HEK293 (cell line): ENCODE measurements at regions not wholly inside any gene's neighbourhood (a gene's known extent, or its start where the extent isn't known, plus 50 kb on each side); places are given as distances from the start of the nearest gene placed in this dataset.

Experiments
- CTCF ChIA-PET: fragments of 350-600 bp; formaldehyde crosslinking; extraction: SDS; loops from one replicate; lab custom pipeline; 2021; ENCODE audit warnings: antibody characterized with exemption; lab: Yijun Ruan, JAX
- POLR2A ChIA-PET: fragments of 300-600 bp; formaldehyde crosslinking; extraction: SDS; loops from one replicate; lab custom pipeline; 2020; ENCODE audit warnings: antibody characterized with exemption, inconsistent platforms; lab: Yijun Ruan, JAX
- H3K27ac ChIP-seq: fragments of 200-500 bp; sonication (Bioruptor generic); 2 replicates; pipeline ENCODE4 v1.5.1; 2014; ENCODE audit warnings: low read depth, low read length, control low read depth, inconsistent platforms; ENCODE audit errors: extremely low read depth
- H3K36me3 ChIP-seq, 2 experiments: fragments of 200-500 bp in 1 of 2; sonication (Bioruptor generic) in 1 of 2; 1 replicate in 1 of 2; 2 replicates in 1 of 2; pipeline ENCODE4 v1.5.1; 2014 to 2017; ENCODE audit warnings: inconsistent platforms in 2 of 2, low read length in 2 of 2; ENCODE audit not compliant: control insufficient read depth in 2 of 2, insufficient read depth in 1 of 2
- H3K4me1 ChIP-seq: fragments of 200-500 bp; sonication (Bioruptor generic); 2 replicates; pipeline ENCODE4 v1.5.1; 2014; ENCODE audit warnings: mild to moderate bottlenecking, low read length, inconsistent platforms; ENCODE audit not compliant: control insufficient read depth, insufficient read depth
- H3K4me3 ChIP-seq: 2 replicates; pipeline ENCODE4 v1.5.1; 2011; ENCODE audit warnings: low read depth, mild to moderate bottlenecking, control low read depth, low read length, moderate library complexity
- H3K9me3 ChIP-seq: fragments of 200-500 bp; sonication (Bioruptor generic); 2 replicates; pipeline ENCODE4 v1.5.1; 2014; ENCODE audit warnings: low read depth, low read length, inconsistent platforms; ENCODE audit not compliant: control insufficient read depth, insufficient read depth
- EGR2 ChIP-seq: fragments of 450-650 bp; formaldehyde crosslinking; IDR thresholded peaks from 2 replicates; pipeline ENCODE4 v1.5.1; 2016; ENCODE audit warnings: low read depth, missing biosample characterization, missing genetic modification characterization
- KLF16 ChIP-seq: fragments of 450-650 bp; formaldehyde crosslinking; IDR thresholded peaks from 2 replicates; pipeline ENCODE4 v1.5.1; 2017; ENCODE audit warnings: missing biosample characterization, missing genetic modification characterization
- KLF7 ChIP-seq: fragments of 450-650 bp; formaldehyde crosslinking; IDR thresholded peaks from 2 replicates; pipeline ENCODE4 v1.5.1; 2016; ENCODE audit warnings: missing biosample characterization, missing genetic modification characterization, borderline replicate concordance
- KLF8 ChIP-seq: fragments of 450-650 bp; formaldehyde crosslinking; IDR thresholded peaks from 2 replicates; pipeline ENCODE4 v1.5.1; 2016; ENCODE audit warnings: missing biosample characterization, missing genetic modification characterization
- RBAK ChIP-seq: fragments of 450-650 bp; formaldehyde crosslinking; IDR thresholded peaks from 2 replicates; pipeline ENCODE4 v1.5.1; 2016; ENCODE audit warnings: missing biosample characterization, missing genetic modification characterization
- SP2 ChIP-seq: fragments of 450-650 bp; formaldehyde crosslinking; IDR thresholded peaks from 2 replicates; pipeline ENCODE4 v1.5.1; 2016; ENCODE audit warnings: missing biosample characterization, missing genetic modification characterization
- WT1 ChIP-seq: fragments of 450-650 bp; formaldehyde crosslinking; IDR thresholded peaks from 2 replicates; pipeline ENCODE4 v1.5.1; 2016; ENCODE audit warnings: missing biosample characterization, missing genetic modification characterization
- ZFP37 ChIP-seq: fragments of 450-650 bp; formaldehyde crosslinking; IDR thresholded peaks from 2 replicates; pipeline ENCODE4 v1.5.1; 2016; ENCODE audit warnings: missing biosample characterization, missing genetic modification characterization
- ZFP41 ChIP-seq: fragments of 450-650 bp; formaldehyde crosslinking; IDR thresholded peaks from 2 replicates; pipeline ENCODE4 v1.5.1; 2016; ENCODE audit warnings: missing biosample characterization, missing genetic modification characterization, borderline replicate concordance
- ZIC2 ChIP-seq: fragments of 450-650 bp; formaldehyde crosslinking; IDR thresholded peaks from 2 replicates; pipeline ENCODE4 v1.5.1; 2016; ENCODE audit warnings: missing biosample characterization, missing genetic modification characterization
- ZNF112 ChIP-seq: fragments of 450-650 bp; formaldehyde crosslinking; IDR thresholded peaks from 2 replicates; pipeline ENCODE4 v1.5.0; 2017; ENCODE audit warnings: missing biosample characterization, missing genetic modification characterization
- ZNF121 ChIP-seq: fragments of 450-650 bp; formaldehyde crosslinking; IDR thresholded peaks from 2 replicates; pipeline ENCODE4 v1.5.1; 2016; ENCODE audit warnings: missing biosample characterization, missing genetic modification characterization
- ZNF138 ChIP-seq: fragments of 450-650 bp; formaldehyde crosslinking; IDR thresholded peaks from 2 replicates; pipeline ENCODE4 v1.5.1; 2016; ENCODE audit warnings: missing biosample characterization, missing genetic modification characterization, borderline replicate concordance
- ZNF202 ChIP-seq: fragments of 450-650 bp; formaldehyde crosslinking; IDR thresholded peaks from 2 replicates; pipeline ENCODE4 v1.5.1; 2016; ENCODE audit warnings: missing biosample characterization, missing genetic modification characterization, borderline replicate concordance
- ZNF214 ChIP-seq: fragments of 450-650 bp; formaldehyde crosslinking; IDR thresholded peaks from 2 replicates; pipeline ENCODE4 v1.5.1; 2017; ENCODE audit warnings: missing biosample characterization, mild to moderate bottlenecking, missing genetic modification characterization, borderline replicate concordance
- ZNF302 ChIP-seq: fragments of 450-650 bp; formaldehyde crosslinking; IDR thresholded peaks from 2 replicates; pipeline ENCODE4 v1.5.1; 2016; ENCODE audit warnings: missing biosample characterization, missing genetic modification characterization, low read depth
- ZNF324 ChIP-seq: fragments of 450-650 bp; formaldehyde crosslinking; IDR thresholded peaks from 2 replicates; pipeline ENCODE4 v1.5.1; 2016; ENCODE audit warnings: missing biosample characterization, missing genetic modification characterization
- ZNF366 ChIP-seq: fragments of 450-650 bp; formaldehyde crosslinking; conservative IDR thresholded peaks from 2 replicates; pipeline ENCODE4 v1.5.1; 2016; ENCODE audit warnings: missing biosample characterization, missing genetic modification characterization
- ZNF394 ChIP-seq: fragments of 450-650 bp; formaldehyde crosslinking; IDR thresholded peaks from 2 replicates; pipeline ENCODE4 v1.5.1; 2016; ENCODE audit warnings: missing biosample characterization, missing genetic modification characterization, mild to moderate bottlenecking, moderate library complexity, borderline replicate concordance
- ZNF423 ChIP-seq: fragments of 450-650 bp; formaldehyde crosslinking; IDR thresholded peaks from 2 replicates; pipeline ENCODE4 v1.5.1; 2016; ENCODE audit warnings: missing biosample characterization, missing genetic modification characterization
- ZNF426 ChIP-seq: fragments of 450-650 bp; formaldehyde crosslinking; IDR thresholded peaks from 2 replicates; pipeline ENCODE4 v1.5.1; 2017; ENCODE audit warnings: missing biosample characterization, missing genetic modification characterization, mild to moderate bottlenecking, inconsistent platforms, moderate library complexity
- ZNF549 ChIP-seq: fragments of 450-650 bp; IDR thresholded peaks from 2 replicates; pipeline ENCODE4 v1.5.1; 2018; ENCODE audit warnings: missing biosample characterization, missing genetic modification characterization, mild to moderate bottlenecking, inconsistent platforms, moderate library complexity
- ZNF610 ChIP-seq: fragments of 450-650 bp; formaldehyde crosslinking; IDR thresholded peaks from 2 replicates; pipeline ENCODE4 v1.5.1; 2016; ENCODE audit warnings: missing biosample characterization, missing genetic modification characterization, borderline replicate concordance
- ZNF629 ChIP-seq: fragments of 450-650 bp; formaldehyde crosslinking; IDR thresholded peaks from 2 replicates; pipeline ENCODE4 v1.5.1; 2017; ENCODE audit warnings: missing biosample characterization, missing genetic modification characterization
- ZNF658 ChIP-seq: fragments of 450-650 bp; formaldehyde crosslinking; IDR thresholded peaks from 2 replicates; pipeline ENCODE4; 2016; ENCODE audit warnings: missing biosample characterization, missing genetic modification characterization
- ZNF792 ChIP-seq: fragments of 450-650 bp; formaldehyde crosslinking; IDR thresholded peaks from 2 replicates; pipeline ENCODE4 v1.5.1; 2016; ENCODE audit warnings: missing biosample characterization, missing genetic modification characterization
- TF ChIP-seq, protein P1 (sequence below): fragments of 450-650 bp; formaldehyde crosslinking; IDR thresholded peaks from 2 replicates; pipeline ENCODE4 v1.5.1; 2016; ENCODE audit warnings: missing biosample characterization, missing genetic modification characterization
- TF ChIP-seq, protein P2 (sequence below): fragments of 450-650 bp; formaldehyde crosslinking; IDR thresholded peaks from 2 replicates; pipeline ENCODE4 v1.5.1; 2016; ENCODE audit warnings: missing biosample characterization, missing genetic modification characterization
- TF ChIP-seq, protein P3 (sequence below): fragments of 450-650 bp; formaldehyde crosslinking; IDR thresholded peaks from 2 replicates; pipeline ENCODE4 v1.5.1; 2016; ENCODE audit warnings: missing biosample characterization, missing genetic modification characterization
- TF ChIP-seq, protein P4 (sequence below): fragments of 450-650 bp; formaldehyde crosslinking; IDR thresholded peaks from 2 replicates; pipeline ENCODE4 v1.5.1; 2016; ENCODE audit warnings: missing biosample characterization, missing genetic modification characterization, borderline replicate concordance
- TF ChIP-seq, protein P5 (sequence below): fragments of 450-650 bp; formaldehyde crosslinking; IDR thresholded peaks from 2 replicates; pipeline ENCODE4 v1.5.1; 2016; ENCODE audit warnings: missing biosample characterization, missing genetic modification characterization
- TF ChIP-seq, protein P6 (sequence below): fragments of 450-650 bp; formaldehyde crosslinking; IDR thresholded peaks from 2 replicates; pipeline ENCODE4 v1.5.1; 2016; ENCODE audit warnings: missing biosample characterization, missing genetic modification characterization, borderline replicate concordance

DNA sequence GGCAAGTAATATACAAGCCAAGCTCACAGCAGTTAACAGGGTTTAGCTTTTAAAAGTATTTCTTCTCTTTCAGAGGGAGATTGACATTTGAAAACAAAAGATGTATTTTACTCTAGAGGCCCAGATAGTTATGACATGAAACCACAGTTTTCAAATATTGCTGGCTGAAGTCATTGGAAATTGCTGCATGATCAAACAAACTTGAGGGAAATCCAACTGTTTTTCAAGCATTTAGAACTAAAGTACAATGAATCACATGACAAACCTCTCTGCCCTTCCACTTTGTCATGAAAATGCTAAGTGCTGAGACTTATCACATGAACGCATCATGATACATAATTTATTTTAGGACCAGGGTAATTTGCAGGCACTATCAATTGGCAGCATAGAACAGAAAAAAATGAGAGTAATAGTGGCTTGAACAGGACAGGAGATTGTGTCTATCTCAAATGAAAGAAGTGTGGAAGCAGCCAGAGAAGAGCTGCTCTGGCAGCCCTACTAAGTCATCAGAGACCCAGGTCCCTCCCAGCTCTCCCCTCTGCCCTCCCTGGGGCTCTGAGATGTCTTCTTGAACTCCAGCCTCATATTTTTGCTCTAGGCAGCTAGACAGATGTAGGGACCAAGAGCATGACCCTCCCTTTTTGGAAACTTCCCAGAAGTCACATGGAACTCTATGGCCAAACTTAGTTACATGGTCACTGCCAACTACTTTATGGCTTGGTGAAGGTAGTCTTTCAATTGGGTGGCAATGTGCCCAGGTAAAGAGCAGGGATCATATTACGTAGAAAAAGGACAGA lies 90.1 kb upstream of the PELI2 start:
- ChIA-PET CTCF (no interaction called here), POLR2A (no interaction called here)
- no peaks in the 10 kb centered on the region for H3K9me3 ChIP-seq

DNA sequence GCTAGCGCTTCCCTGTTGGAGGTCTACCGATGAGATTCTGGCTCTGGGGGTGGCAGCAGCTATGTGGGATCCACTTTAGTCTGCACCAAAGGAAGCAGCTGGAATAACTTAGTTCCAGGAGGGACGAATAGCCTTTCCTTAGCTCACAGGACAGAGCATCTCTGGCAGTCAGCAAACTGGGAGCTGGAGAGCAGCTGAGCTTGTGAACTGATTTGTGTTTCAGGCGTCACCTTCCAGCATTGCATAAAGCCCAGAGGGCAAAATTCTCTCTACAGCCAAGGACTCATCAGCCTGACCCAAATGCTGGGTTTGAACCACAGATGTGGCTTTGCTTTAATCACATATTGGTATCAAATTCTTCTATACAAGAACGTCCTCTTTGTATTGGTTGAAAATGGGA lies 81.9 kb upstream of the PELI2 start:
- H3K36me3 ChIP-seq = no peaks in the 10 kb centered on the region
- H3K4me3 ChIP-seq = no peak overlapping the region
- H3K9me3 ChIP-seq = no peaks in the 10 kb centered on the region
- H3K4me1 ChIP-seq = no peaks in the 10 kb centered on the region
- ChIA-PET CTCF (no interaction called here), POLR2A (no interaction called here)
- H3K27ac ChIP-seq = no peak overlapping the region
- TF ChIP-seq ZNF202 = no peak
- TF ChIP-seq, protein P1, sequence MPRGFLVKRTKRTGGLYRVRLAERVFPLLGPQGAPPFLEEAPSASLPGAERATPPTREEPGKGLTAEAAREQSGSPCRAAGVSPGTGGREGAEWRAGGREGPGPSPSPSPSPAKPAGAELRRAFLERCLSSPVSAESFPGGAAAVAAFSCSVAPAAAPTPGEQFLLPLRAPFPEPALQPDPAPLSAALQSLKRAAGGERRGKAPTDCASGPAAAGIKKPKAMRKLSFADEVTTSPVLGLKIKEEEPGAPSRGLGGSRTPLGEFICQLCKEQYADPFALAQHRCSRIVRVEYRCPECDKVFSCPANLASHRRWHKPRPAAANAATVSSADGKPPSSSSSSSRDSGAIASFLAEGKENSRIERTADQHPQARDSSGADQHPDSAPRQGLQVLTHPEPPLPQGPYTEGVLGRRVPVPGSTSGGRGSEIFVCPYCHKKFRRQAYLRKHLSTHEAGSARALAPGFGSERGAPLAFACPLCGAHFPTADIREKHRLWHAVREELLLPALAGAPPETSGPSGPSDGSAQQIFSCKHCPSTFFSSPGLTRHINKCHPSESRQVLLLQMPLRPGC (tag by site-specific recombination) = no peak
- no peak for TF ChIP-seq KLF8 (tag by site-specific recombination)
- TF ChIP-seq ZNF121 (tag by site-specific recombination) = no peak
- TF ChIP-seq KLF7 (tag by site-specific recombination) = no peak
- TF ChIP-seq, protein P2, sequence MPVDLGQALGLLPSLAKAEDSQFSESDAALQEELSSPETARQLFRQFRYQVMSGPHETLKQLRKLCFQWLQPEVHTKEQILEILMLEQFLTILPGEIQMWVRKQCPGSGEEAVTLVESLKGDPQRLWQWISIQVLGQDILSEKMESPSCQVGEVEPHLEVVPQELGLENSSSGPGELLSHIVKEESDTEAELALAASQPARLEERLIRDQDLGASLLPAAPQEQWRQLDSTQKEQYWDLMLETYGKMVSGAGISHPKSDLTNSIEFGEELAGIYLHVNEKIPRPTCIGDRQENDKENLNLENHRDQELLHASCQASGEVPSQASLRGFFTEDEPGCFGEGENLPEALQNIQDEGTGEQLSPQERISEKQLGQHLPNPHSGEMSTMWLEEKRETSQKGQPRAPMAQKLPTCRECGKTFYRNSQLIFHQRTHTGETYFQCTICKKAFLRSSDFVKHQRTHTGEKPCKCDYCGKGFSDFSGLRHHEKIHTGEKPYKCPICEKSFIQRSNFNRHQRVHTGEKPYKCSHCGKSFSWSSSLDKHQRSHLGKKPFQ = no peak
- TF ChIP-seq ZNF423 (tag by site-specific recombination) = no peak
- no peak for TF ChIP-seq KLF16
- no peak for TF ChIP-seq ZNF324
- TF ChIP-seq, protein P3, sequence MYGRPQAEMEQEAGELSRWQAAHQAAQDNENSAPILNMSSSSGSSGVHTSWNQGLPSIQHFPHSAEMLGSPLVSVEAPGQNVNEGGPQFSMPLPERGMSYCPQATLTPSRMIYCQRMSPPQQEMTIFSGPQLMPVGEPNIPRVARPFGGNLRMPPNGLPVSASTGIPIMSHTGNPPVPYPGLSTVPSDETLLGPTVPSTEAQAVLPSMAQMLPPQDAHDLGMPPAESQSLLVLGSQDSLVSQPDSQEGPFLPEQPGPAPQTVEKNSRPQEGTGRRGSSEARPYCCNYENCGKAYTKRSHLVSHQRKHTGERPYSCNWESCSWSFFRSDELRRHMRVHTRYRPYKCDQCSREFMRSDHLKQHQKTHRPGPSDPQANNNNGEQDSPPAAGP (tag by site-specific recombination) = no peak
- TF ChIP-seq RBAK = no peak
- TF ChIP-seq, protein P4, sequence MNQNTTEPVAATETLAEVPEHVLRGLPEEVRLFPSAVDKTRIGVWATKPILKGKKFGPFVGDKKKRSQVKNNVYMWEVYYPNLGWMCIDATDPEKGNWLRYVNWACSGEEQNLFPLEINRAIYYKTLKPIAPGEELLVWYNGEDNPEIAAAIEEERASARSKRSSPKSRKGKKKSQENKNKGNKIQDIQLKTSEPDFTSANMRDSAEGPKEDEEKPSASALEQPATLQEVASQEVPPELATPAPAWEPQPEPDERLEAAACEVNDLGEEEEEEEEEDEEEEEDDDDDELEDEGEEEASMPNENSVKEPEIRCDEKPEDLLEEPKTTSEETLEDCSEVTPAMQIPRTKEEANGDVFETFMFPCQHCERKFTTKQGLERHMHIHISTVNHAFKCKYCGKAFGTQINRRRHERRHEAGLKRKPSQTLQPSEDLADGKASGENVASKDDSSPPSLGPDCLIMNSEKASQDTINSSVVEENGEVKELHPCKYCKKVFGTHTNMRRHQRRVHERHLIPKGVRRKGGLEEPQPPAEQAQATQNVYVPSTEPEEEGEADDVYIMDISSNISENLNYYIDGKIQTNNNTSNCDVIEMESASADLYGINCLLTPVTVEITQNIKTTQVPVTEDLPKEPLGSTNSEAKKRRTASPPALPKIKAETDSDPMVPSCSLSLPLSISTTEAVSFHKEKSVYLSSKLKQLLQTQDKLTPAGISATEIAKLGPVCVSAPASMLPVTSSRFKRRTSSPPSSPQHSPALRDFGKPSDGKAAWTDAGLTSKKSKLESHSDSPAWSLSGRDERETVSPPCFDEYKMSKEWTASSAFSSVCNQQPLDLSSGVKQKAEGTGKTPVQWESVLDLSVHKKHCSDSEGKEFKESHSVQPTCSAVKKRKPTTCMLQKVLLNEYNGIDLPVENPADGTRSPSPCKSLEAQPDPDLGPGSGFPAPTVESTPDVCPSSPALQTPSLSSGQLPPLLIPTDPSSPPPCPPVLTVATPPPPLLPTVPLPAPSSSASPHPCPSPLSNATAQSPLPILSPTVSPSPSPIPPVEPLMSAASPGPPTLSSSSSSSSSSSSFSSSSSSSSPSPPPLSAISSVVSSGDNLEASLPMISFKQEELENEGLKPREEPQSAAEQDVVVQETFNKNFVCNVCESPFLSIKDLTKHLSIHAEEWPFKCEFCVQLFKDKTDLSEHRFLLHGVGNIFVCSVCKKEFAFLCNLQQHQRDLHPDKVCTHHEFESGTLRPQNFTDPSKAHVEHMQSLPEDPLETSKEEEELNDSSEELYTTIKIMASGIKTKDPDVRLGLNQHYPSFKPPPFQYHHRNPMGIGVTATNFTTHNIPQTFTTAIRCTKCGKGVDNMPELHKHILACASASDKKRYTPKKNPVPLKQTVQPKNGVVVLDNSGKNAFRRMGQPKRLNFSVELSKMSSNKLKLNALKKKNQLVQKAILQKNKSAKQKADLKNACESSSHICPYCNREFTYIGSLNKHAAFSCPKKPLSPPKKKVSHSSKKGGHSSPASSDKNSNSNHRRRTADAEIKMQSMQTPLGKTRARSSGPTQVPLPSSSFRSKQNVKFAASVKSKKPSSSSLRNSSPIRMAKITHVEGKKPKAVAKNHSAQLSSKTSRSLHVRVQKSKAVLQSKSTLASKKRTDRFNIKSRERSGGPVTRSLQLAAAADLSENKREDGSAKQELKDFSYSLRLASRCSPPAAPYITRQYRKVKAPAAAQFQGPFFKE (tag by site-specific recombination) = no peak

More for the DNA sequence above, 90.1 kb upstream of the PELI2 start:
- TF ChIP-seq ZNF138 (tag by site-specific recombination) = no peak
- no peak for TF ChIP-seq ZFP41 (tag by site-specific recombination)
- TF ChIP-seq ZNF658 (tag by site-specific recombination) = no peak
- no peak for TF ChIP-seq ZNF302 (tag by site-specific recombination)
- no peak for TF ChIP-seq ZNF366 (tag by site-specific recombination)
- no peak for TF ChIP-seq ZFP37 (tag by site-specific recombination)
- TF ChIP-seq EGR2 = no peak
- no peak for TF ChIP-seq ZNF426 (tag by site-specific recombination)
- TF ChIP-seq, protein P5, sequence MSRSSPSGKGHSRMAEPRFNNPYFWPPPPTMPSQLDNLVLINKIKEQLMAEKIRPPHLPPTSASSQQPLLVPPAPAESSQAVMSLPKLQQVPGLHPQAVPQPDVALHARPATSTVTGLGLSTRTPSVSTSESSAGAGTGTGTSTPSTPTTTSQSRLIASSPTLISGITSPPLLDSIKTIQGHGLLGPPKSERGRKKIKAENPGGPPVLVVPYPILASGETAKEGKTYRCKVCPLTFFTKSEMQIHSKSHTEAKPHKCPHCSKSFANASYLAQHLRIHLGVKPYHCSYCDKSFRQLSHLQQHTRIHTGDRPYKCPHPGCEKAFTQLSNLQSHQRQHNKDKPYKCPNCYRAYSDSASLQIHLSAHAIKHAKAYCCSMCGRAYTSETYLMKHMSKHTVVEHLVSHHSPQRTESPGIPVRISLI (tag by site-specific recombination) = no peak
- no peak for TF ChIP-seq ZIC2
- no peak for TF ChIP-seq SP2 (tag by site-specific recombination)
- no peak for TF ChIP-seq ZNF549 (tag by site-specific recombination)
- TF ChIP-seq ZNF610 = no peak
- no peak for TF ChIP-seq ZNF394
- TF ChIP-seq, protein P6, sequence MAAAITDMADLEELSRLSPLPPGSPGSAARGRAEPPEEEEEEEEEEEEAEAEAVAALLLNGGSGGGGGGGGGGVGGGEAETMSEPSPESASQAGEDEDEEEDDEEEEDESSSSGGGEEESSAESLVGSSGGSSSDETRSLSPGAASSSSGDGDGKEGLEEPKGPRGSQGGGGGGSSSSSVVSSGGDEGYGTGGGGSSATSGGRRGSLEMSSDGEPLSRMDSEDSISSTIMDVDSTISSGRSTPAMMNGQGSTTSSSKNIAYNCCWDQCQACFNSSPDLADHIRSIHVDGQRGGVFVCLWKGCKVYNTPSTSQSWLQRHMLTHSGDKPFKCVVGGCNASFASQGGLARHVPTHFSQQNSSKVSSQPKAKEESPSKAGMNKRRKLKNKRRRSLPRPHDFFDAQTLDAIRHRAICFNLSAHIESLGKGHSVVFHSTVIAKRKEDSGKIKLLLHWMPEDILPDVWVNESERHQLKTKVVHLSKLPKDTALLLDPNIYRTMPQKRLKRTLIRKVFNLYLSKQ (tag by site-specific recombination) = no peak
- TF ChIP-seq ZNF112 (tag by site-specific recombination) = no peak
- TF ChIP-seq ZNF792 (tag by site-specific recombination) = no peak
- no peak for TF ChIP-seq WT1 (tag by site-specific recombination)
- no peak for TF ChIP-seq ZNF629 (tag by site-specific recombination)
- TF ChIP-seq ZNF214 (tag by site-specific recombination) = no peak
- Histone ChIP-seq H3K4me3 (no peak overlapping the region), H3K4me1 (no peaks in the 10 kb centered on the region), H3K27ac (no peak overlapping the region), H3K36me3 (no peaks in the 10 kb centered on the region)
